ENCODE measurements at regions not wholly inside any gene's neighbourhood (a gene's known extent, or its start where the extent isn't known, plus 50 kb on each side); places are given as distances from the start of the nearest gene placed in this dataset.
A peak's percentile ranks its signal among the peaks of the same experiment; 100 is the strongest.
"Not testable (repeated sequence)": the region's sequence is repeated elsewhere in the genome, so short reads cannot be mapped to it uniquely, and the experiment has no call there.

DNA sequence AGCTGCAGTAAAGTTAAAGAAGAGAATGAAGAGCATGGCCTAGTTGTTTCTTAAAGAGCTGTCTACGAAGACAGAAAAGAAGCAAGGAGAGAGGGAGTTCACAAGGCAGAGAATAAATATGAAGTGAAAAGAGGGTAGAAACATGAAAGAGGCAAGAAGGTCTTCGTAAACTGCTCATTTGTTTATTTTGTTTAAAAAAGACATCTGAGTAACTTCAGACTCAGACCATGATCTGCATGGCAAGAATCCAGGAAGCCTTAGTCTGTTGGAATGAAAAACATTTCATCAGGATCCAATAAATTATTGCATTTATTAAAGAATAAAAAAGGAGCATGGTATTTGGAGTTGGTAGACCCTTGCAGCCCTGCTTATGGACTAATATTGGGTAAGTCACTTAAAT lies 151.1 kb downstream of the SEM1 start:
- DNase-seq, result no peak

DNA sequence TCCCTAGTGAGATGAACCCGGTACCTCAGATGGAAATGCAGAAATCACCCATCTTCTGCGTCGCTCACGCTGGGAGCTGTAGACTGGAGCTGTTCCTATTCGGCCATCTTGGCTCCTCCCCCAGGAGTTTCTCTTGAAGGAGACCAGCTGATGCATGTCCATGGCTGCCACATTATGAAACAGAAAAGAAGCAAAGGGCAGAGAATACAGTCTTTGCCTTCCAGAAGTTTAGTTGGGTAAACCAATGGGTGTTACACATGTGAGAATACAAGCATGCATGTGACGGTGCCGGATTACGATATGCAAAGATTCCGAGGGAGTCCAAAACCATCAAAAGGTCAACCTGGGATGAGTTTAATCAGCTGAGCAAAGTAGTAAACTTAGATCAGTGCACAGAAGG lies 151.6 kb downstream of the SEM1 start:
- no peak for DNase-seq

DNA sequence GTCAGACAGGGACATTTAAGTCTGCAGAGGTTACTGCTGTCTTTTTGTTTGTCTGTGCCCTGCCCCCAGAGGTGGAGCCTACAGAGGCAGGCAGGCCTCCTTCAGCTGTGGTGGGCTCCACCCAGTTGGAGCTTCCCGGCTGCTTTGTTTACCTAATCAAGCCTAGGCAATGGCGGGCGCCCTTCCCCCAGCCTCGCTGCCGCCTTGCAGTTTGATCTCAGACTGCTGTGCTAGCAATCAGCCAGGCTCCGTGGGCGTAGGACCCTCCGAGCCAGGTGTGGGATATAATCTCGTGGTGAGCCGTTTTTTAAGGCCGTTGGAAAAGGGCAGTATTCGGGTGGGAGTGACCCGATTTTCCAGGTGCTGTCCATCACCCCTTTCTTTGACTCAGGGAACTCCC lies 152.0 kb downstream of the SEM1 start:
- not testable (repeated sequence) for DNase-seq

DNA sequence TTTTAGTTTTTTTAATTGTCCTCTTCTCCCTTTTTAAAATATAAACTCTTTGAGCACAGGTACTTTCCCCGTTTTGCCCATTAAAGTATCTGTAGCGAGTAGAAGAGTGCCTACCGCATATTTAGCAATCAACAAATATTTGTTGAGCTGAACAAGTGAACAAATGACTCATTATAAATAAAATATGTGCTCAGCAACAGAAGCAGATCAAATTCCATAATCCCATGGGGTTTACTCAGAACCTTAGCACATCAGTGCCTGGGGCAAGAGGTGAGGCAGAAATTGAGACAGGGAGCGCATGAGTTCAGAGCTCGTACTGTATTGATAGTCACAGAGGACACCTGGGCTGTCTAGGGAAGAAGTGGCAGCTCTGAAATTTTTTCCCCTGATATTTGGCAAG lies 161.0 kb downstream of the SEM1 start:
- no peak for DNase-seq

DNA sequence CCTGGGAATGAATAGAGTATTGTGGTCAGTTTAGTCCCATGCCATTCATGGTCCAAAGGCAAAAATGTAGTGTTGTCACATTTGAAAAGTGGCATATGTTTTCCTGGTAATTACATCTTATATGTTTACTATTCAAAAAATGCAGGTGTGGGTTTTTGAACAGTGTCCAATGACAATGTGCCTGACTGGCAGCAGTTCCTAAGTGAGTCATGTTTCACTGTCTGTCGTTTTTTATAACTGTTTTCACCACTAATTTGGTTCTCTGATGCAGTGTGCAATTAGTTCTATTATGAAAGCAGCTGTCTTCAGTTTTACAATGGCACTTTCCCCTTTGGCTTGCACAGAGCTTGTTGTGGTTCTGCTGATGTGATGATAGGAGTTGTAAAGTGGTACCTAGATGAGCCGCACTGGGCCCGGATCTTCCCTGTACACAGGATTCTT lies 162.3 kb downstream of the SEM1 start:
- DNase-seq, result peak; percentile 7

DNA sequence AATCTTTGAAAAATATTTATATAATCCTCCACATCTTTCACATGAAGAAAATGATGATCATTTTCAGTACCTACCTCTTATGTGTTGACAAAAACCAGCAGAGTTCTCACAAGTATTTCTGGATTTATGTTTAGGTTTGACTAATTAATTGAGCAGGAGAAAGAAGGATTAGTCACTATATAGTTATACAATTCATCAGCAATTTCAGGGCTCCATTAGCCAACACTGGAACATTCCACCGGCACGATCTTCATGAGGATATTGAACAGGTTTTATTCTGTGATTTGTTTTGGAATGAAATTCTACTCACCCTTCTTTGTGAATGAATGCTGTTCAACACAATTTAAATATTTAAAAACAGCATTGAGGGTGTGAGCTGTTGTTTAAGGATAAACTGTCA lies 163.2 kb downstream of the SEM1 start:
- DNase-seq, result no peak

DNA sequence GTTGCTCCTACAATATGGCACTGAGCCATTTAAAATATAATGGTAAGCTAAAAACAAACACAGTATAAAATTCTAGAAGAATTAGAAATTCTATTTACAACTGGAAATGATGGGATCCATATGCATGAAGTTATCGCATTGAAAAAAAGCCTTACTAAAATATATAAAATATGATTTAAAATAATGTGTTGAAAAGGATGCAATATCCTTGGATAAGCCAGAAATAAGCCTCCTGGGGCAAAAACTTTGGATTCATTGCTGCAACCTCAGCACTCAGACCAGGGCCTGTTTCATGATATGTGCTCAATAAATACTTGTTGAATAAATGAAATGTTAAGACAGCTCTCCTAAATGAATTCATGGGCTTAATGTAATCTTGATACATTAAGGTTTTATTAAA lies 170.2 kb downstream of the SEM1 start:
- no peak for DNase-seq

DNA sequence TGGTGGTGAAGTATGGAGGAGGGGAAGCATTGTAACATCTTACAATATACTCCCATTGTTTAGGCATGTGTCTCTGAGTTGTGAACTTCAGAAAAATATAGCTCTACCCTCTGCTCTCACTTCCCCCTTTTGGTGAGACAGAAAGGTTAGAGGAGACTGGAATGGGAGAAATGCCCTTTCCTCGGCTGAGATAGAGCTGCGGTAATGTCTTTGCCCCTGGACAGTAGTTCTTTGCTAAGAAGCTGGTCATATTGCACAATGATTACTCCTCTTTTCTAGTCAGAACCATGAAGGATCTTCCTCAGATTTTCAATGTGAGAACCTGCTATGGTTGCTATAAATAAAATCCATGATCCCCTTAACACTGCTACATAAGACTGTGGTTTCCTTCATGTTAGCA lies 171.0 kb downstream of the SEM1 start:
- no peak for DNase-seq

DNA sequence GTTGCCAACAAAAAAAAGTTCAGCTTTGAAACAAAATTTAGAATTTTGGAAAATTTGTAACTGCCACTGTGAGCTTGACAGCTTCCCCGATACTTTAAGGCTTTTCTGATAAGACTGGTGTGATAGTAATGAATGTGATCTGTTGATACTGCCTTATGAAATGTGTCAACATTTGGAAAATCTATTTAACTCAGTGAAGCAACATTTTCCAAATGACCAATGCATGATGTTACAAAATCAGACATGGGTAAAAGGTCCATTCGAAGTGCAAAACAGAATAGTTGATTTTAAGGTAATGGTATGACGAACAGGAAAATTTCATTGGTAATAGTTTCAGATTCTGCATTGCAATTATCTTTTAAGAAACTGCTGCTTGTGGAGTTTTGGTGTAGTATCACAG lies 175.4 kb downstream of the SEM1 start:
- DNase-seq, result no peak

DNA sequence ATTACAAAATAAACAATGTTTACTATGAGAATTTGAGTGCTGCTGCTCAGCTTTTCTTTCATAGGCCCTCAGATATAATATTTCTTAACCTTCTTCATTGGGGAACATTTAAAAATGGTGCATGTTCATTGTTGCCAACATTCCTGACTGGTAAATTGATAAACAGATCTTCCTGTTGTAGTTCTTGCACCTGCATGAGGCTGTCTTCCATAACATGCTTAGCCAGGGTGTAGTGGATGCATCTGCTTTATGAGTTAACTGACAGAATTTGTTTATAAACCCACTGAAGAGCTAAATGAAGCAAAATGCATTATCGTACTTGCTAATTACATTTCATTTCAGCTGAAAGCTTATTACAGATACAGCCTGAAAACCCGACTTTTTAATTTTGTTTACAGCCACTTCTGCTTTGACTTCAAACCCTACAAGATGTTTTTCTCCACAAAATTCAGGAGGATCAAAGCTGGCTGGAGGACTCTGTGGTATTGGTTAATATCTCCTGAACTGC lies 177.2 kb downstream of the SEM1 start:
- no peak for DNase-seq

DNA sequence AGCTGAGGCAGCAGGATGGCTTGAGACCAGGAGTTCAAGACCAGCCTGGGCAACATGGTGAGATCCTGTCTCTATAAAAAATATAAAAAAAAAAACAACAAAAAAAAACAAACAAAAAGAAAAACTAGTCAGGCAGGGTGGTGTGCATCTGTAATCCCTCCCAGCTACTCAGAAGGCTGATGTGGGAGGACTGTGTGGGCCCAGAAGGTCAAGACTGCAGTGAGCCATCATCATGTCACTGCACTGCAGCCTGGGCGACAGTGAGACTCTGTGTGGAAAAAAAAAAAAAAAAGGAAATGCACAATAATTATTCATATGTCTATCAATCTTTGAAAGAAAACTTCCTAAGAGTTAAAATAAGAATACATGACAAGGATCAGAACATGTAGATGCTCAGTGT lies 178.3 kb downstream of the SEM1 start:
- DNase-seq, result no peak

DNA sequence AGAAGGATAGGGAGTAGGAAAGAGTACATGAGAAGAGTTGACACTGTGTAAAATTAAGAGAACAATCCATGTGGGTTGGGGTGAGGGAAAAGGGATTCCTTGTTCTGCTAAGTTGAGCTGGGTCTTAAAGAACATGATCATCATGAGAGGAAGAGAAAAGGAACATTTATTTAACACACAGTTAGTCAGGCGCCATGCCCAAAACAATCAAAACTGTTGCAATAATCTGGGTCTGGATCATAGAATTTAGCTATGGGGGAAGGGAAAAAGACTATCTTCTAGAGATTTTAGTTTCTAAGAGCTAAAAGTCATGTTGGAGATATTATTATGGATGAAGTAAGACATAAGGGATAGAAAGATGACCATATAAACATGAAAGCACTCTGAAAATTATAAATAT lies 178.9 kb downstream of the SEM1 start:
- no peak for DNase-seq

DNA sequence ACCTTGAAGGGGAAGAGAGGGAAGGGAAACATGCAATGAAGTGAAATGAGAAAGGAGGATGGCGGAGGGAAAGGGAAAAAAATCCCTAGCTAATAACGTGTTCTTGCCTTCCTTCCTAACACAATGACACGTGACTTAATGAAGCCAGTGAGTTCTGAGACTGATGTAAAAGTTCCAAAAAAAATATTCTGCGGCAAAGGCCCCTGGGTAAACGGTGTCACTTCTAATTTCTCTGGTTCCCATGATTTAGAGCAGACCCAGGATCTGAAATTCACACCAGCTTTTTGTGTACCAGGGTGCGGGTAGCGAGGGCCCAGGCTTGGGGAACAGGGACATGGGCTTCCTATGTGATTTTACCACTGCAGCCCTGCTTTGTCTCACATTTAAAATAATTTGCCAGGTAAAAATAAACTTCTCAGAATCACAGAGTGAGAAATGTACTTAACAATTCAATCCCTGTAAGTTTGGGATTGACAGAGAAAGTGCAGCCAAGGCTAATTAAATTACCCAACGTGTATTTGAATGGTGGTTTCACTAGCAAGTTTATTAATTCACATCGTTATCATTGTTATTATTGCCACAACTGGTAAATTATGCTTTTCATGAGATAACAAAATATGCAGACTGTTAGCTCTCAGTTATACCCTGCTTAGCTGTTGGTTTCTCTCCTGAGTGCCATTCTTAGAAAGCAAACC lies 182.4 kb downstream of the SEM1 start:
- no peak for DNase-seq

DNA sequence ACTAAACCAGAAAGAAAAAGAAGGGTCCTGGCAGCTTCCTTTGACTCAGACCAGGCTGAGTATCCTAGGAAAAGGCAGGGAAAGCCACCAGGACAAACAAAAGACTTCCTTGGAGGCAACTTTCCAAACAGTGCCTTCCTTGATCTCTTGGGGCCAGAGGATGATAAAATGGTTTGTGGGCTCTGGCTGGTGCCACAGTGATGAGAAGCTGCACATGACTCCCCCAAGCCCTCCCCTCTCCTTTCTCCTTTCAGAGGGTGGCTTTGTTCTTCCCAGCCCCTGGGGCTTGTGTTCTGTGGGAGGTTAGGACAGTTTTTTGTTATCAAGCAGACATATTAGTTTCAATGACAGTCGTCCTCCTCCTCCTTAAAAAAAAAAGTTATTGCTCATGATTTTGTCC lies 183.2 kb downstream of the SEM1 start:
- DNase-seq, result no peak

DNA sequence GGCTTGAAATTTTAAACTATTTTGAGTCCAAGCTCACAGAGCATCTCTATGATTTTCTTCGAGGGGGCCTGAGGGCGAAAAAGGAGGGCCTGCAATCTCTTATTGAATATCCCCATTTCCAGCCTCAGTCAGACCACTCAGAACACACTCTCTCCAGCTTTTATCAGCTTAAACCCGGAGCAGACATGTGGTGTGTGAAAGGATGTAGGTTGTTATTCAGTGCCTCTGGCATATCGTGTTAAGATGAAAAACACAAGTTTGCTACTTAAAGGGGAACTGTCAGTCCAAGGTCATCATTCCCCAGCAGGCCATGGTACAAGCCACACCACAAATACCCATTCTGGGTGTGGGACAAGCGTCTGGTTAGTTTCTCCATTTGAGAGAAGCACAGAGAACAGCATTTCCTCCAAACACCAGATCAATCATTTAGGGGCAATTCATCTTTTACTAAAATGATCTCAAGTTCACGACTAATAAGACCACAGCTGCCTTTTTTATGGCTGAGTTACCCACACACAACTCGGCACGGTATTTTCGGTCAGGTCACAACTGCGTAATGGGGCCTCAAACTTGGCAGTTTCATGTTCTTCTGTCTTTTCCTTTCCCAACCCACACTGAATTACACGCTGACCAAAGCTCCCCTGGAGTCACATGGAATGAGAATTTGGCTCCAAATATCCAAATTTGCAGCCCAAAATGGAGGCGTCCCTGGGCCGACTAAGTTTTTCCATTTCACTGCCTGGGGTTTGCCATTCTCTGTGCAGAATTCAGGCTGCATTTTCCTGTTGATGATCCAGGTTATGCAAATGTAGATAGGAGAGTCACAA lies 188.4 kb downstream of the SEM1 start:
- no peak for DNase-seq

DNA sequence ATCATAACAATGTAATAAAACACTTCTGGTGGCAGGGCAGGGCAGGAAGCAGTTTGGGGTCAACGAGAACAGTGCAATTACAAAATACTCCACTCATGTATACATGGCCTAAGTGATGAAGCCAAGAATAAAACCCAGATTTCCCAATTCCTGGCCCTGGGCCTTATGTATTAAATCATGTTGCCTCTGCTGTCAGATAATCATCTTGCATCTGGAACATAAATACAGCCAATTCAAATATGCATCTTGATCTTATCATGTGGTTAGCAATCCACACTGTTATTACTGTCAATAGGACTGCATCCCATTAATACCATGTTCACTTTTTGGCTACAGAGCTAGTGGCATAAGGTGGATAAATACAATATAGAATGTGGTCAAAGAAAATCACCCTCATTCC lies 186.5 kb upstream of the SLC25A13 start:
- DNase-seq, result no peak

DNA sequence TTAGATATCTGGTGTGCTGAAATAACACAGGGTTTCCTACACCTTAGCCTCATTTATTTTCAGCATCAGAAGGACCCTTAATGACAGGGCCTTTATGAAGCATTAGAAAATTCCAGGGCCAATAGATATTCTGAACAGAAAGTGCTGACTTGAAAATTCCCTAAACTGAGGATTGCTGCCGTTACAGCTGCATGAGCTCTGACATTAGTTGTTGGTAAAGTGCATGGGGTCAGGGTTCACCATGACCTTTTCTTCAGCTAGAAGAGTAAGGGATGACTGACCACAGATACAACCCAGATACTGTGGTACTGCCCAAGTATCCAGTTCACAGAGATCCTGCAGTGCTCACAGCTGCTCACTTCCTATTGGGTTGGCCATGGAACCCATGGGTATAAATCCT lies 181.7 kb upstream of the SLC25A13 start:
- no peak for DNase-seq

DNA sequence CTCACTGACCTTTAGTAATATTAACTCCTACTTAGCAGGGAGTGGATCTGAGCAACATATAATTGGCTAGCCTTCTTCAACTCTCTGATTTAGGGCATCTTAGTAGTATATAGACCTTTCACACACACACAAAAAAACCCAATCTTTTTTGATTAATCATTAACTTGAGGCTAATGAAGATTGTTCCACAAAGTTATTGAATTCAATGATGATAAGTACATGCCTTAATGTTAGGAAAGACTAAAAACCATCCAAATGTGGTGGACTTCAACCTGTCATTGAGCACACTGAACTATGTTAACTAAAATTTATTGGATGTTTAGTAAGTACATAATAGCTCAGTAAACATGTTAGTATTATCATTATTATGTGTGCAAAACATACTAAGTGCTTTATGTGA lies 179.4 kb upstream of the SLC25A13 start:
- DNase-seq, result no peak

DNA sequence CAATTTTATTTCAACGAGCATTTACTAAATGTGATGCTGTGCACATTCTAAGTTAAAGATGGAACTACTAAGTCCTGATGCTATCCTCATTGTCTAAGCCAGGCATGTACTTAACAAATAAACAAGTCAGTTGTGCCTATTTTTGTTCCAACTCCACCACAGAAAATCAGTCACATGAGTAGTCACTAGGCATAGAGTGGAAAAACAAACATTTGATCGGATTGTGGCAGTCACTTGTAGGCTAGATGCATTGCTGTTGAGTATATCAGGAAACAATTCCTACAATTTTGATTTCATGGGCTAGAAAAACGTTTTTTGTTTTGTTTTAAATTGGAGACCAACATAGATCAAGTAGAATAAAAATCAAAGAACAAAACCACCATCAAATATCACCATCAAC lies 177.6 kb upstream of the SLC25A13 start:
- DNase-seq, result no peak

DNA sequence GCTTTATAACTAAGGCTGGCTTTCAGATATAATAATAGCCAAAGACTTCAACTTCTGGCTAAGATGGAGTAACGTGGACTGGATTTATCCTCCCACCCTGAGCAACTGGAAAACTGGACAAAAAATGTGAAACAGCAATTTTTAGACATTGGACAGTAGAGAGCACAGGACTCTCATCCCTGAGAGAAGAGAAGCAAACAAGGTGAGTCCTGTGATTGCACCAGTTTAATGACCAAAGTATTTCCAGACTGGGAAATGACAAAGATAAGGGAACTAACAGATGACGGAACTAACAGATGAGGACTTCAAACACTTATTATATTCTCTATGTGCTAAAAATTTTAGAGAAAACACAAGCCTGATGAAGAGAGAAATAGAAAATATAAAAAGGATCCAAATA lies 175.7 kb upstream of the SLC25A13 start:
- DNase-seq, result no peak

DNA sequence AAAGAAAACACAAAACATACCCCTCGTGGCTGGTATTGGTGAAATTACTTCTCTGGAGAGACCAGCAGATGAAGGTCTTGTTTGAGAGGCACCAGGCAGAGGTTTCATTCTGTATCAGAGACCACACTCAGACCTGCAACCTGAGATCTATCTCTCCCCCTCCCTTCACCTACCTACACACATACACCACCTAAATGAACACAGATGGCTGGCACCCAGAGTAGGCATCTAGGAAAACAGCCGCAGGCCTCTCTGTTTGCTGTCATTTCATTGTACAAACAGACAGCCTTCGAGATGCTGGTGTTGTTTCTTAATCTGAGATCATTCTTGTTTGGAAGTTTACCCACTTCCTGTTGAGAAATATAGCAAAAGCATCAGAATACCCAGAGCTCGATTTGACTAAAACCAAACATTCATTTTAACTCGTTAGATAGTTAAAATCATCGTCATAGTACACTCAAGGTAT lies 173.9 kb upstream of the SLC25A13 start:
- DNase-seq, result peak; percentile 86

DNA sequence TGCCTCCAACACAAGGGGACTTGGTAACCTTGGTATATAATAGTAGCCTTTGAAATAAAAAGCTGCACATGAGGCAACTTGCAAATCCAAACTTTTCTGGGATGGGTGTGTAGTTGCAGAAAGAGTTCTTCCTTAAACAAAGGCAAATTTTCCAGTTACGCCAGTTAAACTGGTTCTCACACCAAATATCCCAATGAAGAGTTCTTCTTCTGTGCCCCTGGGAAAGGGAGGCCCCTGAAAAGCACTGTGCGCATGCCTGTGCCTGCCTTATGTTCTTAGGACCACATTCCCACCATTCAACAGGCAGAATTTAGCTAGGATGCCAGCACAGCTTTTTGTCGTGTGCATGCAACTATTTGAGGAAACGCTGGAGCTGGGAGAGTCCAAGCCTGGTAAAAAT lies 164.8 kb upstream of the SLC25A13 start:
- DNase-seq, result no peak

DNA sequence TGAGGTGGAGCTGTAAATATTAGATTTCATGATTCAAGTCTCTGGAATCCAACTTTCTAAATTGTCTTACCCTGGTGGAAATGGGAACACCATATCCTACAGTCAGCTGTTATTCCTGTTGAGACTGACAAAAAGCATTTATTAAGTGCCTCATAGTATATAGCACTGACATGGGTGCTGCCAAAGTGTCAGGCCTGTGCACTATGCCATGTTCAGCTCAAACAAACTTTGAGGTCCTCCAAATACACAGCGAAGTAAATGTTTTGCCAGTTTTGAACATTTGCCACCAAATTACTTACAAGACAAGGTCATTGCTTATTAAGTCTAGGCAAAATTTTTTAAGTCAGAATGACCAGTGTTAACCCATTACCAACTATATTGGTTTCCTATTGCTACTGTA lies 162.9 kb upstream of the SLC25A13 start:
- DNase-seq, result no peak

DNA sequence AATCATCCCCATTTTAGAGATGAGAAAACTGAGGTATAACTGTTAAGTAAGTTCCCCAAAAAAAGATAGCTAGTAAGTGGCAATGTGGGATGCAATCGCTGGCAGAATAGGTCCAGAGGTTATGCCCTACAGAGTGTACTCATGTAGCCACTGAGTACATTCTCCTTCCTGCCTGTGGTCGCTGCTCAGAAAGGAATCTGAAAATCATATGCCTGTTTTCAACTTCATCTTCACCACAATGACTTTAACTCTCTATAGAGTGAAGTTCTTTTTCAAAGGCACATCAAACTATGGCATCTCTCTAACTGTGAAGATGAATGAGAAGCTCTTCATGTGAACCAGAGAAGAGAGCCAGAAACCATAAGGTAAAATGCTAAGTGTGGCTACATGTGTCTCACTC lies 162.2 kb upstream of the SLC25A13 start:
- no peak for DNase-seq

Measured in activated CD4-positive, alpha-beta T cell treated with anti-CD3 and anti-CD28 coated beads, Interleukin-10, Interleukin-2, amounts not matched to agents 100 ng/mL and 50 ng/mL, durations not matched to agents 16 hours and 8 hours (primary cell).